Stimulated activated CD4-positive, alpha-beta T cell treated with anti-CD3 and anti-CD28 coated beads, TNF-alpha, amount 100 ng/mL, for 24 hours (primary cell): ENCODE measurements at regions not wholly inside any gene's neighbourhood (a gene's known extent, or its start where the extent isn't known, plus 50 kb on each side); places are given as distances from the start of the nearest gene placed in this dataset.
"Not testable (repeated sequence)": the region's sequence is repeated elsewhere in the genome, so short reads cannot be mapped to it uniquely, and the experiment has no call there.

Experiments used
- DNase-seq, 3 experiments: peaks; one replicate each; pipeline ENCODE4 v3.0.0-alpha.2; 2020; ENCODE audit warnings: low read depth in 3 of 3

GRCh38 chr6:68158256-68158655 lies 476.8 kb upstream of the ADGRB3 start:
- no peak for DNase-seq

GRCh38 chr6:68144667-68145066 lies 490.4 kb upstream of the ADGRB3 start:
- DNase-seq = no peak

- DNase-seq = no peak
Measured at GRCh38 chr6:68141190-68141589, 493.9 kb upstream of the ADGRB3 start.

DNA sequence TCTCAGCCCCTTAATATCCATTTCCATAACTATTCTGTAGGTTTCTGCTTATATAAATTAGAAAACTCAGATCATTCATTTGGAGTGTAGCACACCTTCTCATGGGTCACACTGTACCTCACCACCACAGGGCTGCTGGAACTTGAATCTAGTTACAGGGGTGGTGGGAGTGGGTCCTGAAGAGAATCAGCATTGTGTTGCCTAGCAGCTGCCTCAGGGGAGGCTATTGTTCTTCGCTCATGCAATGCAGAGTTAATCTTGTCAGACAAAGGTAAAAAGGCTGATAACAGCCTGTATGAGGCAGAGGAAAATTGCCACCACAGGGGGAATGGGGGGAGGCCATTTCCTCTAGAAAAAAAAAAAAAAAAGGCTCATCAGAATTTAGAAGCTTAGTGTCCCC lies 496.0 kb upstream of the ADGRB3 start:
- DNase-seq = no peak

DNA sequence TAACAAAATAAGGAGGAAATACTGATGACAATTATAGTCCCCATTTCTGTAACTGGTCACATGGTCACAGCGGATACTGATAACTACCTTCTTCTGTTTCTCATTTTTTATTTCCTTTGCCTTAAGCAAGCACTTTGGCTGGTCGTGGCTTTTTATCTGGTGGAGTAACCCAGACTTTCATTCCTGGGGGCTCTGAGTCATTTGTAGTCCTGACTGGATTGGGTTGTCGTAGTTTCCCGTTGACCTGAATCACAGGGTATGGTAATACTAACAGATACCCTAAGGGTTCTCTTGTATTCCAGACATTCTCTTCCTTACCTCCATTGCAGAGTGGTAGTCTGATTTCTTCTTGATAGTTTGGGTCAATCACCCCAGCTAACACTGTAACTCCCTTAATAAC lies 500.3 kb upstream of the ADGRB3 start:
- no peak for DNase-seq

- no peak for DNase-seq
Measured at GRCh38 chr6:68128211-68128610, 506.9 kb upstream of the ADGRB3 start.

GRCh38 chr6:68127074-68127473 lies 508.0 kb upstream of the ADGRB3 start:
- DNase-seq = no peak

DNA sequence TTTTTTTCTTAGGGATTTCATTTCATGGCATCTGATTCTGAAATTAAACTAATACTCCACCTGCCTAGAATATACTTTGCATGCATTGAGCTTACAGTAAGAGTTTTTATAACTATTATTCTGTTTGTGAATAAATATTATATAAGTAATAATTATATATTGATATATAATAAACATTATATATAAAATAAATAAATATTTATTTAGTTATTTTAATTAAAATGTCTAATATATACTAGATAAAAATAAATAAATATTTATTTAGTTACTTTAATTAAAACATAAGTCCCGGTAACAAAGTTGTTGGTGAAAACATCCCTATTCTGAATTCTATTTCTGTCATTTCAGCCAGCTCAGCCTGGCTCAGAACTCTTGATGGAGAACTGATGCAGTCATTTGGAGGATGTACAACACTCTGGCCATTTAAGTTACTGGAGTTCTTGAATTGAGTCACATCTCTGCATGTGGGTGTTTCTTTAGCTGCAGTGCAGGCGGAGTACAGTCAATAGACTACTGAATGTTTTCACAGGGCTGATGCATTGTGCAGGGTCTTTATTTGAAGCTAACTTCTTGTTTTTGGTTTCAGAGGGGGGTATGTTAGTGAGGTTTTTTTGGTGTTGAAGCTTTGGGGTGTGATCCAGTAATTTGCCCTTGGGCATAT lies 508.9 kb upstream of the ADGRB3 start:
- DNase-seq = no peak

- DNase-seq = not testable (repeated sequence)
Measured at GRCh38 chr6:68122975-68123374, 512.1 kb upstream of the ADGRB3 start.

DNA sequence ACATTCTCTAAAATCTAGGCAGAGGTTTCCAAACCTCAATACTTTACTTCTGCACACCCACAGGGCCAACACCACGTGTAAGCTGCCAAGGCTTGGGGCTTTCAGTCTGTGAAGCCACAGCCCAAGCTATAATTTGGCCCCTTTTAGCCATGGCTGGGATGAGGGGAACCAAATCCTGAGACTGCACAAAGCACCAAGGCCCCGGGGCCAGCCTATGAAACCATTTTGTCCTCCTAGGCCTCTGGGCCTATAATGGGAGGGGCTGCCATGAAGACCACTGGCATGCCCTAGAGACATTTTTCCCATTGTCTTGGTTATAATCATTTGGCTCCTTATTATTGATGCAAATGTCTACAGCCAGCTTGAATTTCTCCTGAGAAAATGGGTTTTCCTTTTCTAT lies 513.0 kb upstream of the ADGRB3 start:
- DNase-seq = no peak

- DNase-seq = not testable (repeated sequence)
Measured at GRCh38 chr6:68120954-68121353, 514.1 kb upstream of the ADGRB3 start.

DNA sequence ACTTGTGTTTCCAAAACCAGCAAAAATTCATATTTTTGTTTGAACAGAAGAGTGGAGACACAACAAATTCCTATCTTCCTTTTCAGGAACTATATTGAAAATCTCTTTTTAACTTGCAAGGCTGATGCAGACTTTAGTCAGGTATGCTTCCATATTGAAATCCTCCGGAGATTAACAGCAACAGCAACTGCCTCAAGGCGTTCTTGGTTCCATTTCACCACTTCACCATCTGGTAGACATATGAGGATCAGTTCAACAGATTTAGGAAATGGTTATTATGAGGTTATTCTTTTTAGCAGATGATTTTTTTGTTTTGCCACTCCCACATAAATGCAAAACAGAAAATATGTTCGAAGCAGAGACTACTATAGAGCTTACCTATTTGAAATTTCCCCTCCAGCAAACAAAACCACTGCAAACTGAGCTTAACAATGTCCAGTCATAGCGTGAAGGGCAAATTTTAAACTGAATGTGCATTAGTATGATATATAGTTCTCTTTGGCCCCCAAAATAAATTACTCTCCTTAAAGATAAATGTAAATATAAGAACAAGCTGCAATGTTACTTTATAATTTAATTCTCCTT lies 520.5 kb upstream of the ADGRB3 start:
- DNase-seq = no peak

DNA sequence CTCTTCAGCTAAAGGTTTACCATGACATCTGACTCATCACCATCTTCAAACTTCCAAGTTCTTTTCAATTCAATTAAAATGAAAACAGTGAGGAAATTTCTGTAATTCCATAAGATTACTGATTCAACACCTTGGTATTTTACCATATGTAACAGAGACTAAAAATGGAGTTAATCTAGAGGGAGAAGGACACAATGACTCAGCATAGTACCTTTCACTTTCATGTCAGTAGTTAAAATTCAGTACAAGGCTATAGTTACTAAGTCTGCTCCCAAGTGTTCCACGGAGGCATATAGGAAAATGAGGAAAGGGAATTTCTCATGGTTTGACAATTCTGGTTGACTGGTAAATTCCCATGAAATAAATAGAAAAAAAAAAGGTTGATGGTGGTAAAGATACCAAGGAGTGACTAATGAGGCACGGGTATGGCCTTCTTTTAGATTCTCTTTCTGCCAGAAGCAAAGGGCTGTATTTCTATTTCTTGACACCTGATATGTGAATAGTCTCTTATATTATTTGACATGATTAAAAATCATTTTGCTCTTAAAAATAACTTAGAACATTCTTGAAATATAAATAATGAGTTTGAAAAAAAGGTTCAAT lies 526.7 kb upstream of the ADGRB3 start:
- DNase-seq = no peak

GRCh38 chr6:68094070-68094469 lies 541.0 kb upstream of the ADGRB3 start:
- no peak for DNase-seq

DNA sequence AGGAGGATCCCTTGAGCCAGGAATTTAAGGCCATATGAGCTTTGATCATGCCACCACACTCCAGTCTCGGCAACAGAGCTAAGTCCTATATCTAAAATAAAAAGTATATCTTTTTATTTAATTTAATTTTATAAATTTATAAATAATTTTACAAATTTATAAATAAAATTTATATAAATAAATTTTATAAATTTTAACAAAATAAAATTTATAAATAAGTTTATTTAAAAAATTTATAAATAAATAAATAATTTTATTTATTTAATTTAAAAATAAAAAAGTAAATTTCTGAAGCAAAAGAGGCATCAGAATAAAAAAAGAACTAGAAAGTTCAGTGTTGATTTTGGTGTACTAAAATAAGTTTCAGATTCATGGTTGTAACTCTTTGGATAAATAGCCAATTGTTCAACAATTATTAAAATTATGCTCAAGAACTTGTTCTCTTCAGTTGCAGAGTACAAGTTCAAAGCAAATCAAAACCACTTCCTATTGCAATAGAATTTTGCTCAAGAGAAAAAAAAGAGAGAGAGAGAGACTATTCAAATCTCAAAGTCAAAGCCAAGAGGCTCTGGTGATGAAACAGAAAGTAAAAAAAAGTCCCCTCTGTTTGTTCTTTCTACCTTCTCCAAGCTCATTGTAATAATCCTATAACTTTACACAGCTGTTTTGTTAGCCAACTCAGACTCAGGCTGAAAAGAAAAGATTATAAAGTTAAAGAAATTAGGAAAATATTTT lies 547.5 kb upstream of the ADGRB3 start:
- no peak for DNase-seq

DNA sequence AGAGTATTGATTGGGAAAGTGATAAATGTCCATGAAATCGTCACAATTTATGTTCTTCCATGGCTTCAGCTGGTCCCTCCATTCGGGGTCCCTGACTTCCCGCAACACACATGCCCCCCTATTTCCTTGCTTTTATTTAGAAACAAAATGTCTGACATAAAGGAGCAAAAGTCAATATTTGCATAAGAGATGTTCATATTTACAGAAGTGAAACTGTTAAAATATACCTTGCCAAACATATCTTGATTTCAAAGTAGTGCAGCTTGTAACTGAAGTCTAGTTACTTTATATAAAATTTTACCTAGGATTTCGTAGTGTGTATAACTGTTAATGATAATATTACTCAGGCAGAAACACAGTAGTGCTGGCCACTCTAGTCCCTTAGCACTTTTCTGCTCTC lies 548.9 kb upstream of the ADGRB3 start:
- DNase-seq = no peak

- not testable (repeated sequence) for DNase-seq
Measured at GRCh38 chr6:68085599-68085998, 549.5 kb upstream of the ADGRB3 start.

GRCh38 chr6:68082086-68082485 lies 553.0 kb upstream of the ADGRB3 start:
- DNase-seq = no peak

GRCh38 chr6:68080074-68080473 lies 555.0 kb upstream of the ADGRB3 start:
- no peak for DNase-seq

- DNase-seq = no peak
Measured at GRCh38 chr6:68077661-68078060, 557.4 kb upstream of the ADGRB3 start.

- DNase-seq = no peak
Measured at GRCh38 chr6:68071740-68072139, 563.3 kb upstream of the ADGRB3 start.

DNA sequence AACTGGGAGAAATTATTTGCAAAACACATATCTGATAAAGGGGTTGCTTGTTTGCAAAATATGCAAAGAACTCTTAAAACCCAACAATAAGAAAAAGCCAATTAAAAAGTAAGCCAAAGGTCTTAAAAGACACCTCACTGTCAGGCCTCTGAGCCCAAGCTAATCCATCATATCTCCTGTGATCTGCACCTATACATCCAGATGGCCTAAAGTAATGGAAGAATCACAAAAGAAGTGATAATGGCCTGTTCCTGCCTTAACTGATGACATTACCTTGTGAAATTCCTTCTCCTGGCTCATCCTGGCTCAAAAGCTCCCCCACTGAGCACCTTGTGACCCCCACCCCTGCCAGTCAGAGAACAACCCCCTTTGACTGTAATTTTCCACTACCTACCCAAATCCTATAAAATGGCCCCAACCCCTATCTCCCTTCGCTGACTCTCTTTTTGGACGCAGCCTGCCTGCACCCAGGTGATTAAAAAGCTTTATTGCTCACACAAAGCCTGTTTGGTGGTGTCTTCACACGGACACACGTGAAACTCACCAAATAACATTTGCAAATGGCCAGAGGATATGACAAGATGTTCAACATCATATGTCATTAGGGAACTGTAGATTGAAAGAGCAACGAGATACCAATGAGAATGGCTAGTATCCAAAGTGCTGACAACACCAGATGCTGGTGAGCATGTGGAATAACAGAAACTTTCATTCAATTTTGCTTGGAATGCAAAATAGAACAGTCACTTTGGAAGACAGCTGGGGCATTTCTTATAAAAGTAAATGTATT lies 565.0 kb upstream of the ADGRB3 start:
- DNase-seq = no peak
